ENCODE measurements at regions not wholly inside any gene's neighbourhood (a gene's known extent, or its start where the extent isn't known, plus 50 kb on each side); places are given as distances from the start of the nearest gene placed in this dataset.

DNA sequence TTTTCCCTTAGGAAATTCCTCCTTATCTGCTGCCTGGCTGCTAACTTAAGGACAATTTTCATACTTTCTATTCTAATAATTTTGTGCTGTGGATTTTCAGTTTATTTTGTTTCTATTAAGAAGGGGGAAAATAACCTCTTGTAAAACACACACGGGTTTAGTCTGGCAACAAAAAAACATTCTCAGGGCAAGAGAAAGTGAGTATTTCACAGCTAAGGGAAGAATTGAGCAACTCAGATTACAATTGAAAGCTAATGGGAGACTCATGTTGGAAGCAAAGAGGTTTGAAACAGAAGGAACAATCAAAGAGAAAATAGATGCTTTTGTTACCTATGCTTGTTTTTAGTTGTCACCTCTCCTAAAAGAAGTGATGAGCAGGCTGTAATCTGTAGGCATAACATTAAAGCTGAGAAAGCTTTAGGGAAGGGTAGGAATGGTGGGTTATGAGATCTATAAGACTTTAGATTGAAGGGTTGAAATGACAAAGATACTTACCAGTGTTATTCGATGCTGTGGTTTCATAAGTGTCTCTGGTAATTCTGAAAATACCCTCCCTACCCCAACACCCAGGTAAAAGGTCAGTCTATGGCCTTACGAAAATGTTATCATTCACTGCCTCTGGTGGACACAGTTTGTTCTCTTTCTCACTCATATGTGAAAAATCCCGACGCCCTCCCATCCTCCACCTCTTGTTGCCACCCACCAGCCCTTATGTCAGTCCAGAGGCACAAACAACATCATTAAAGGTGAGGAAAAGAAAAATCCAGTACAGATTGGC, 510.9 kb downstream of the TXNL1 start:
- no peak for TF ChIP-seq CTCF (IDR thresholded peaks at IDR 0.05)
- TF ChIP-seq POLR2A (IDR thresholded peaks at IDR 0.05): no peak
